ENCODE measurements at regions not wholly inside any gene's neighbourhood (a gene's known extent, or its start where the extent isn't known, plus 50 kb on each side); places are given as distances from the start of the nearest gene placed in this dataset.

DNA sequence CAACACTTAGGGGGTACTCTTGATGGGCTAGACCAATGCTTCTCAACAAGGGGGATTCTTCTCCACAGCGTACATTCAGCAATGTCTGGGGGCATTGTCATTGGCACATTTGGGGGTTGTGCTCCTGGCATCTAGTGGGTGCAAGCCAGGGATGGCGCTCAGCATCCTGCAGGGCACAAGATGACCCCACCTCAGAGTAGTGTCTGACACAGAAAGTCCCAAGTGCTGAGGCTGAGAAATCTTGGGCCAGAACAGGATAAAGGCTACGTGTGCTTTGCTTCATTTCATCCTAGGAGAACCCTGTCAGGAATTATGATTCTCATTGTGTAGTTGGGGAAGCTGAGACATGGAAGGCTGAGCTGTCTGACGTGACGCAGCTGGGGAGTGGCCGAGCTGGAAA, 298.6 kb downstream of the CDH26 start:
- Histone ChIP-seq H3K4me2 (ENCODE audit: low read length) (no peak overlapping the region), H2BK5ac (ENCODE audit: low read depth, low read length, poor library complexity) (no peak overlapping the region), H3K4me3 (ENCODE audit: low read depth, low read length) (no peak overlapping the region), H3K36me3 (ENCODE audit: control insufficient read depth in 1 of 2, insufficient read depth in 2 of 2, low read length in 2 of 2) (no peaks in the 10 kb centered on the region), H3K79me2 (ENCODE audit: control insufficient read depth, insufficient read depth, low read length, poor library complexity) (no peaks in the 10 kb centered on the region), H4K12ac (ENCODE audit: low read depth, low read length) (no peak overlapping the region), H4K91ac (ENCODE audit: low read depth, low read length) (no peak overlapping the region), H3K18ac (ENCODE audit: low read length) (no peak overlapping the region), H3K4me1 (ENCODE audit: control insufficient read depth in 1 of 2, insufficient read depth in 2 of 2, low read length in 2 of 2) (no peaks in the 10 kb centered on the region), H3K23ac (ENCODE audit: low read length) (no peak overlapping the region), H3K9ac (ENCODE audit: low read length) (no peak overlapping the region), H3K14ac (ENCODE audit: low read length) (no peak overlapping the region), H2BK12ac (ENCODE audit: low read length) (no peak overlapping the region), H3K27me3 (ENCODE audit: insufficient read depth, low read length) (no peaks in the 10 kb centered on the region), H3K4ac (ENCODE audit: low read depth, low read length) (no peak overlapping the region), H3K79me1 (ENCODE audit: low read length) (no peaks in the 10 kb centered on the region), H2AK5ac (ENCODE audit: low read length) (no peak overlapping the region), H4K8ac (ENCODE audit: low read depth, low read length) (no peak overlapping the region), H2AFZ (ENCODE audit: insufficient read depth, low read length, poor library complexity) (no peak overlapping the region), H3K27ac (ENCODE audit: low read depth, low read length) (no peak overlapping the region), H2BK120ac (ENCODE audit: insufficient read depth, low read length, poor library complexity) (no peak overlapping the region), H3K9me3 (ENCODE audit: insufficient read depth, low read depth, low read length) (no peaks in the 10 kb centered on the region)
- WGBS (ENCODE audit: extremely low coverage, insufficient coverage, insufficient read length), result no CpG with 5 or more reads among the region's 6 CpGs
- DNase-seq, result no peak

DNA sequence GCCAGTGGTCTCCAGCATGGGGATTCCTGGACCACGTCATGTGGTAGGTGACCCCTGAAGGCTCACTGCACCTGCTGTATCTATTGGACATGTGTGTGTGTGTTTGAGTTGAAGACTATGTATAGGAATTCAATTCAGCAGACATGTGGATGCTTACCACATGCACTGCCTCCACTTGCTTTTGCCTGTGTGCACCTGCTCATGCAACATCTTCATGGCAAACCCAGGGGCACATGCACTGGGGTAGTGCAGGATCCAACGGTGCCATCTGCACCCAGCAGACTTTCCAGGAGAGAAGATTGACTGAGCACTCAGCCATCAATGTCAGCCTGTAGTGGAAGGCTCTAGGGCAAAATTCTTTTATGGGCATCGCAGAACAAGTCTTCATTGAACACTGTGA, 299.4 kb downstream of the CDH26 start:
- Histone ChIP-seq H4K12ac (ENCODE audit: low read depth, low read length) (no peak overlapping the region), H2BK12ac (ENCODE audit: low read length) (no peak overlapping the region), H3K4me3 (ENCODE audit: low read depth, low read length) (peak overlapping the region; percentile 7), H3K23ac (ENCODE audit: low read length) (no peak overlapping the region), H3K14ac (ENCODE audit: low read length) (no peak overlapping the region), H2AK5ac (ENCODE audit: low read length) (no peak overlapping the region), H3K36me3 (ENCODE audit: control insufficient read depth in 1 of 2, insufficient read depth in 2 of 2, low read length in 2 of 2) (no peaks in the 10 kb centered on the region), H3K27ac (ENCODE audit: low read depth, low read length) (no peak overlapping the region), H2BK5ac (ENCODE audit: low read depth, low read length, poor library complexity) (no peak overlapping the region), H3K18ac (ENCODE audit: low read length) (no peak overlapping the region), H3K27me3 (ENCODE audit: insufficient read depth, low read length) (no peaks in the 10 kb centered on the region), H4K8ac (ENCODE audit: low read depth, low read length) (no peak overlapping the region), H3K79me1 (ENCODE audit: low read length) (no peaks in the 10 kb centered on the region), H3K9ac (ENCODE audit: low read length) (no peak overlapping the region), H3K4me2 (ENCODE audit: low read length) (no peak overlapping the region), H3K79me2 (ENCODE audit: control insufficient read depth, insufficient read depth, low read length, poor library complexity) (no peaks in the 10 kb centered on the region), H3K9me3 (ENCODE audit: insufficient read depth, low read depth, low read length) (no peaks in the 10 kb centered on the region), H2BK120ac (ENCODE audit: insufficient read depth, low read length, poor library complexity) (no peak overlapping the region), H3K4me1 (ENCODE audit: control insufficient read depth in 1 of 2, insufficient read depth in 2 of 2, low read length in 2 of 2) (no peaks in the 10 kb centered on the region), H4K91ac (ENCODE audit: low read depth, low read length) (no peak overlapping the region), H3K4ac (ENCODE audit: low read depth, low read length) (no peak overlapping the region), H2AFZ (ENCODE audit: insufficient read depth, low read length, poor library complexity) (no peak overlapping the region)
- no peak for DNase-seq
- WGBS (ENCODE audit: extremely low coverage, insufficient coverage, insufficient read length), result no CpG with 5 or more reads among the region's 3 CpGs

DNA sequence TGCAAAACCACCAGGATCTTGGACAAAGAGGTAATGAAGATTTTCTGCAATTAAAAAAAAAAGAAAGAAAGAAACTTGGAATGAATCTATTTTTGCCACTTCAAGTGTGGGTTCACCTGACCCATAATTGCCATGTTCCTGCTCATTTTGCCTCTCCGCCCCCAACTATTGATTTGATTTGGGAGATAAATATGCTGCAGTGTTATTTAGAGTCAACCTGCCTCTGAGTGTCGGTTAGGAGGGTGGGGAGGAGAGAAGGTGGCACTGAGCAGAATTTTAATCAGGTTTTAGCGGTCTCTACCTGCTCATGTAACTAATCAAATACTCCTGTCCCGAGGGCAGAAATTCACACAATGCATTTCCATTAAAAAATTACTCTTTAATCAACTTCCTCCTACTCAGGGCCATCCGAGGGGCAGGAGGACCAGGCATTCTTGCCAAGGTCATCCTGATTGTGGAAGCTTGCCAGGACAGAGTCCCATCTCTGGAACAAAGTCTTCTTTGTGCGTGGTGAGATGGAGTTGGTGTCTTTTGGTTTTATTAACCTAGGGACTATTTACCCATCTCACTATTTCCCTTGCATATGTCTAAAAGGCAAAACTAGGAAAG, 300.1 kb downstream of the CDH26 start:
- Histone ChIP-seq H3K4me1 (ENCODE audit: control insufficient read depth in 1 of 2, insufficient read depth in 2 of 2, low read length in 2 of 2) (no peaks in the 10 kb centered on the region), H3K23ac (ENCODE audit: low read length) (no peak overlapping the region), H3K36me3 (ENCODE audit: control insufficient read depth in 1 of 2, insufficient read depth in 2 of 2, low read length in 2 of 2) (no peaks in the 10 kb centered on the region), H3K18ac (ENCODE audit: low read length) (no peak overlapping the region), H3K79me2 (ENCODE audit: control insufficient read depth, insufficient read depth, low read length, poor library complexity) (no peaks in the 10 kb centered on the region), H3K4me2 (ENCODE audit: low read length) (no peak overlapping the region), H3K4me3 (ENCODE audit: low read depth, low read length) (no peak overlapping the region), H3K9ac (ENCODE audit: low read length) (no peak overlapping the region), H2AFZ (ENCODE audit: insufficient read depth, low read length, poor library complexity) (no peak overlapping the region), H4K8ac (ENCODE audit: low read depth, low read length) (no peak overlapping the region), H2BK5ac (ENCODE audit: low read depth, low read length, poor library complexity) (no peak overlapping the region), H4K12ac (ENCODE audit: low read depth, low read length) (no peak overlapping the region), H2BK12ac (ENCODE audit: low read length) (no peak overlapping the region), H3K79me1 (ENCODE audit: low read length) (no peaks in the 10 kb centered on the region), H3K9me3 (ENCODE audit: insufficient read depth, low read depth, low read length) (no peaks in the 10 kb centered on the region), H3K27me3 (ENCODE audit: insufficient read depth, low read length) (no peaks in the 10 kb centered on the region), H2BK120ac (ENCODE audit: insufficient read depth, low read length, poor library complexity) (no peak overlapping the region), H2AK5ac (ENCODE audit: low read length) (no peak overlapping the region), H3K27ac (ENCODE audit: low read depth, low read length) (no peak overlapping the region), H4K91ac (ENCODE audit: low read depth, low read length) (no peak overlapping the region), H3K14ac (ENCODE audit: low read length) (no peak overlapping the region), H3K4ac (ENCODE audit: low read depth, low read length) (no peak overlapping the region)
- WGBS (ENCODE audit: extremely low coverage, insufficient coverage, insufficient read length), result no CpG with 5 or more reads among the region's 6 CpGs
- DNase-seq, result no peak

DNA sequence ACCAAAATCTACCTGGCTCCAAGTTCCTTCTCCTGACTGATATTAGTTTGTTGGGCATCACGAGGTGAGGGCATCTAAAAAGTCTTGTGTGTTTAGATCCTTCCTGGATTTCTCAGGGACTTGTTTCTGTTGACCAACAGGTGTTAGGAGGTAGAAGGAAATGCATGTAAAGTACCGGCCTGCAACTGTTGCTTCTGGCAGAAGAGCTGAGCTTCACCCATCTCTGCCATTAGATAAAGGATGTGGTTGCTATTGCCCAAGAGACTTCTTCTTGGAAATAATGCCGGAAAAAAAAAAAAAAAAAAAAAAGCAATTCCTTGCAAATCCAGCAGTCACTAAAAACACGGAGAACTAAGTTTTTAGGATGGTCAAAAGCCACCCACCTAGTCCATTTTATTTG, 303.1 kb downstream of the CDH26 start:
- Histone ChIP-seq H3K14ac (ENCODE audit: low read length) (no peak overlapping the region), H3K23ac (ENCODE audit: low read length) (no peak overlapping the region), H3K4me3 (ENCODE audit: low read depth, low read length) (no peak overlapping the region), H3K4me2 (ENCODE audit: low read length) (no peak overlapping the region), H2BK12ac (ENCODE audit: low read length) (no peak overlapping the region), H2BK120ac (ENCODE audit: insufficient read depth, low read length, poor library complexity) (no peak overlapping the region), H2AFZ (ENCODE audit: insufficient read depth, low read length, poor library complexity) (no peak overlapping the region), H2AK5ac (ENCODE audit: low read length) (no peak overlapping the region), H3K36me3 (ENCODE audit: control insufficient read depth in 1 of 2, insufficient read depth in 2 of 2, low read length in 2 of 2) (no peaks in the 10 kb centered on the region), H3K9ac (ENCODE audit: low read length) (no peak overlapping the region), H4K91ac (ENCODE audit: low read depth, low read length) (no peak overlapping the region), H3K27ac (ENCODE audit: low read depth, low read length) (no peak overlapping the region), H3K18ac (ENCODE audit: low read length) (no peak overlapping the region), H4K12ac (ENCODE audit: low read depth, low read length) (no peak overlapping the region), H3K4me1 (ENCODE audit: control insufficient read depth in 1 of 2, insufficient read depth in 2 of 2, low read length in 2 of 2) (no peaks in the 10 kb centered on the region), H2BK5ac (ENCODE audit: low read depth, low read length, poor library complexity) (no peak overlapping the region), H3K4ac (ENCODE audit: low read depth, low read length) (no peak overlapping the region), H4K8ac (ENCODE audit: low read depth, low read length) (no peak overlapping the region), H3K79me2 (ENCODE audit: control insufficient read depth, insufficient read depth, low read length, poor library complexity) (no peaks in the 10 kb centered on the region), H3K27me3 (ENCODE audit: insufficient read depth, low read length) (no peaks in the 10 kb centered on the region), H3K79me1 (ENCODE audit: low read length) (no peaks in the 10 kb centered on the region), H3K9me3 (ENCODE audit: insufficient read depth, low read depth, low read length) (no peaks in the 10 kb centered on the region)
- no peak for DNase-seq
- WGBS (ENCODE audit: extremely low coverage, insufficient coverage, insufficient read length), result no CpG with 5 or more reads among the region's 4 CpGs
